ENCODE measurements at regions not wholly inside any gene's neighbourhood (a gene's known extent, or its start where the extent isn't known, plus 50 kb on each side); places are given as distances from the start of the nearest gene placed in this dataset.

- Histone ChIP-seq H3K27ac (ENCODE audit: low read depth, low read length) (no peak overlapping the region), H2BK20ac (ENCODE audit: low read length) (no peak overlapping the region), H4K5ac (ENCODE audit: insufficient read length, low read depth, low read length) (no peak overlapping the region), H3K4ac (replicated peaks; ENCODE audit: insufficient read length, low read depth, low read length) (no peak overlapping the region), H3K9me3 (ENCODE audit: insufficient read depth in 2 of 2, low read depth in 1 of 2, low read length in 1 of 2) (no peaks in the 10 kb centered on the region), H3K79me2 (ENCODE audit: control insufficient read depth in 1 of 2, insufficient read depth in 2 of 2, low read length in 2 of 2) (no peaks in the 10 kb centered on the region), H2BK15ac (ENCODE audit: low read length) (no peak overlapping the region), H3K27me3 (replicated peaks in 1 of 4; ENCODE audit: control insufficient read depth in 3 of 4, extremely low read depth in 1 of 4, insufficient read depth in 3 of 4, low read length in 3 of 4) (no peaks in the 10 kb centered on the region), H3K4me2 (ENCODE audit: insufficient read depth in 1 of 2, low read depth in 2 of 2, low read length in 2 of 2) (no peak overlapping the region), H4K8ac (ENCODE audit: extremely low read depth, insufficient read depth, low read length) (no peak overlapping the region), H3K36me3 (ENCODE audit: control insufficient read depth in 2 of 4, insufficient read depth in 4 of 4, low read length in 3 of 4) (no peaks in the 10 kb centered on the region), H3K4me3 (ENCODE audit: extremely low read depth in 1 of 4, insufficient read depth in 2 of 4, low read depth in 3 of 4, low read length in 4 of 4) (no peak overlapping the region), H3K4me1 (replicated peaks in 1 of 4; ENCODE audit: control insufficient read depth in 3 of 4, insufficient read depth in 4 of 4, low read length in 3 of 4) (peaks cover 0 to 3% (median 0%) of the 10 kb centered on the region in 4 experiments; a peak in 2 of 7 replicates), H3K56ac (replicated peaks; ENCODE audit: insufficient read length, low read depth, low read length) (no peak overlapping the region), H3K23me2 (ENCODE audit: low read depth, low read length) (no peaks in the 10 kb centered on the region), H3K9ac (replicated peaks in 1 of 4; ENCODE audit: extremely low read depth in 1 of 4, low read depth in 3 of 4, low read length in 3 of 4) (no peak overlapping the region), H2AK5ac (ENCODE audit: low read depth, low read length) (no peak overlapping the region), H2BK12ac (ENCODE audit: low read depth, low read length) (no peak overlapping the region), H3K79me1 (ENCODE audit: low read depth, low read length) (no peaks in the 10 kb centered on the region), H3K18ac (ENCODE audit: extremely low read depth, low read length) (no peak overlapping the region), H3K23ac (ENCODE audit: insufficient read length) (no peak overlapping the region), H4K91ac (replicated peaks; ENCODE audit: insufficient read length, low read length) (no peak overlapping the region), H2AFZ (ENCODE audit: low read length) (no peak overlapping the region), H3K14ac (ENCODE audit: insufficient read length) (no peak overlapping the region), H2BK120ac (replicated peaks; ENCODE audit: low read depth, low read length) (no peak overlapping the region), H4K20me1 (replicated peaks in 1 of 2; ENCODE audit: control insufficient read depth in 1 of 2, insufficient read depth in 2 of 2, low read length in 2 of 2) (no peaks in the 10 kb centered on the region), H2BK5ac (ENCODE audit: low read depth, low read length) (no peak overlapping the region)
- no peak for DNase-seq (ENCODE audit: low read depth in 1 of 2, low spot score in 2 of 2)
- TF ChIP-seq JUN (IDR thresholded peaks at IDR 0.05; ENCODE audit: low read depth, low read length) (no peak), SP2 (IDR thresholded peaks at IDR 0.05; ENCODE audit: low read length) (no peak)
- ChIA-PET CTCF (ENCODE audit: partially characterized antibody) (interaction anchor here (1.4 to 5.9 kb wide), 5 partner anchors 10 to 394 kb away, joined by 3 to 36 read pairs (median 3); no protein-coding TSS in a partner anchor), POLR2A (ENCODE audit: partially characterized antibody) (no interaction called here)
- 90% methylated on average over 3 of the region's 3 CpGs; no CpG with 5 or more reads in 1 of the 2 experiments for WGBS, 2 experiments (ENCODE audit: extremely low coverage in 1 of 2, insufficient coverage in 1 of 2, insufficient read length in 1 of 2, insufficient replicate concordance in 2 of 2, low coverage in 1 of 2, low lambda C conversion rate in 2 of 2, missing lambda C conversion rate in 1 of 2)
- no peak for FAIRE-seq
These were observed 165.5 kb downstream of the LACC1 start for GRCh38 chr13:44045180-44045562.
